ENCODE measurements at regions not wholly inside any gene's neighbourhood (a gene's known extent, or its start where the extent isn't known, plus 50 kb on each side); places are given as distances from the start of the nearest gene placed in this dataset.

DNA sequence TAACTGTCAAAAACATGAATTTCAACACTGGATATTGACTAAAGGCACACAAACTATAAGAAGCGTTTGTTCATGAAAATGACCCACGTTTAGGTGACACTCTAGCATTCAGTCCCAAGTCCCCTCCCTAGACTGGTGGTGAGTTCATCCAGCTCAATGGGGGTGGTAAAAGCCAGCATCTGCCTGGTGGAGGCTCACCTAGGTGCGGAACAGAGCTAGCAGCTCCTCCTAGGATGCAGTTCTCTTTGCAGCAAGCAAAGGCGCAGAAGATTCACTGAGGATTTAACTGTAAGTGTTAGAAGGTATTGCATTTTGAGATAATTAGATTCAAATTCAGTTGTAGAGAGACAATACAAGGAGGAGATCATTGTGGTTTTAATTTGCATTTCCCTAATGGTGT, 87.6 kb downstream of the VSTM2A start:
- H3K27me3 ChIP-seq (replicated peaks in 1 of 4; ENCODE audit: control extremely low read depth in 1 of 4, control insufficient read depth in 3 of 4, insufficient read depth in 4 of 4, low read length in 3 of 4) = no peaks in the 10 kb centered on the region
- no peaks in the 10 kb centered on the region for H4K20me1 ChIP-seq (ENCODE audit: control insufficient read depth, insufficient read depth, low read length, poor library complexity, severe bottlenecking)
- TF ChIP-seq, protein P1, sequence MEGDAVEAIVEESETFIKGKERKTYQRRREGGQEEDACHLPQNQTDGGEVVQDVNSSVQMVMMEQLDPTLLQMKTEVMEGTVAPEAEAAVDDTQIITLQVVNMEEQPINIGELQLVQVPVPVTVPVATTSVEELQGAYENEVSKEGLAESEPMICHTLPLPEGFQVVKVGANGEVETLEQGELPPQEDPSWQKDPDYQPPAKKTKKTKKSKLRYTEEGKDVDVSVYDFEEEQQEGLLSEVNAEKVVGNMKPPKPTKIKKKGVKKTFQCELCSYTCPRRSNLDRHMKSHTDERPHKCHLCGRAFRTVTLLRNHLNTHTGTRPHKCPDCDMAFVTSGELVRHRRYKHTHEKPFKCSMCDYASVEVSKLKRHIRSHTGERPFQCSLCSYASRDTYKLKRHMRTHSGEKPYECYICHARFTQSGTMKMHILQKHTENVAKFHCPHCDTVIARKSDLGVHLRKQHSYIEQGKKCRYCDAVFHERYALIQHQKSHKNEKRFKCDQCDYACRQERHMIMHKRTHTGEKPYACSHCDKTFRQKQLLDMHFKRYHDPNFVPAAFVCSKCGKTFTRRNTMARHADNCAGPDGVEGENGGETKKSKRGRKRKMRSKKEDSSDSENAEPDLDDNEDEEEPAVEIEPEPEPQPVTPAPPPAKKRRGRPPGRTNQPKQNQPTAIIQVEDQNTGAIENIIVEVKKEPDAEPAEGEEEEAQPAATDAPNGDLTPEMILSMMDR (IDR thresholded peaks at IDR 0.05) = no peak
- no peak for TF ChIP-seq EZH2 (IDR thresholded peaks at IDR 0.05; ENCODE audit: borderline replicate concordance, insufficient read depth, low read depth, low read length, poor library complexity, severe bottlenecking)
- H3K4me2 ChIP-seq (replicated peaks; ENCODE audit: low read depth, low read length, poor library complexity, severe bottlenecking) = no peak overlapping the region
- H3K4me3 ChIP-seq (ENCODE audit: control extremely low read depth in 1 of 5, extremely low read depth in 1 of 5, insufficient read depth in 1 of 5, low read depth in 2 of 5, low read length in 4 of 5) = no peak overlapping the region
- ChIA-PET CTCF (no interaction called here), POLR2A (no interaction called here)
- no peak overlapping the region for H2AFZ ChIP-seq (ENCODE audit: insufficient read depth, low read depth, low read length, poor library complexity, severe bottlenecking)
- no peak overlapping the region for H3K27ac ChIP-seq (ENCODE audit: low read length in 2 of 2)
- WGBS (ENCODE audit: insufficient coverage) = 89% methylated on average over 2 of the region's 4 CpGs
- ATAC-seq (ENCODE audit: low read depth) (no peak), DNase-seq (no peak)
- H3K27ac Mint-ChIP-seq = no peak overlapping the region
- peaks cover 0 to 6% (median 0%) of the 10 kb centered on the region in 3 donors for H3K9me3 ChIP-seq (ENCODE audit: control extremely low read depth in 1 of 3, control insufficient read depth in 2 of 3, insufficient read depth in 1 of 3, low read length in 2 of 3)
- no peak overlapping the region for H3K9ac ChIP-seq (ENCODE audit: low read length)
- no peaks in the 10 kb centered on the region for H3K27me3 Mint-ChIP-seq
- no peaks in the 10 kb centered on the region for H3K4me1 Mint-ChIP-seq
- H3K4me3 Mint-ChIP-seq = no peak overlapping the region
- H3K9me3 Mint-ChIP-seq (ENCODE audit: insufficient read depth) = peaks cover 7% of the 10 kb centered on the region
- H3K79me2 ChIP-seq (ENCODE audit: control insufficient read depth, insufficient read depth, low read length) = no peaks in the 10 kb centered on the region
- intact Hi-C loops (cut with micrococcal nuclease) = no loop called here
- no peaks in the 10 kb centered on the region for H3K36me3 ChIP-seq (replicated peaks in 1 of 2; ENCODE audit: control extremely low read depth in 1 of 2, control insufficient read depth in 1 of 2, extremely low read depth in 1 of 2, insufficient read depth in 2 of 2, low read length in 1 of 2)
- no peaks in the 10 kb centered on the region for H3K4me1 ChIP-seq (ENCODE audit: control insufficient read depth in 2 of 2, insufficient read depth in 2 of 2, low read length in 2 of 2)

- no peaks in the 10 kb centered on the region for H3K27me3 ChIP-seq (replicated peaks in 1 of 4; ENCODE audit: control extremely low read depth in 1 of 4, control insufficient read depth in 3 of 4, insufficient read depth in 4 of 4, low read length in 3 of 4)
- no peak overlapping the region for H3K4me2 ChIP-seq (replicated peaks; ENCODE audit: low read depth, low read length, poor library complexity, severe bottlenecking)
- WGBS (ENCODE audit: insufficient coverage) = 93% methylated on average over 3 of the region's 3 CpGs
- H3K36me3 ChIP-seq (replicated peaks in 1 of 2; ENCODE audit: control extremely low read depth in 1 of 2, control insufficient read depth in 1 of 2, extremely low read depth in 1 of 2, insufficient read depth in 2 of 2, low read length in 1 of 2) = no peaks in the 10 kb centered on the region
- H2AFZ ChIP-seq (ENCODE audit: insufficient read depth, low read depth, low read length, poor library complexity, severe bottlenecking) = no peak overlapping the region
- no peaks in the 10 kb centered on the region for H4K20me1 ChIP-seq (ENCODE audit: control insufficient read depth, insufficient read depth, low read length, poor library complexity, severe bottlenecking)
- no peaks in the 10 kb centered on the region for H3K27me3 Mint-ChIP-seq
- DNase-seq = no peak
- no peak overlapping the region for H3K4me3 Mint-ChIP-seq
- intact Hi-C loops (cut with micrococcal nuclease) = no loop called here
- TF ChIP-seq, protein P1 (IDR thresholded peaks at IDR 0.05) = no peak
- no peak for TF ChIP-seq EZH2 (IDR thresholded peaks at IDR 0.05; ENCODE audit: borderline replicate concordance, insufficient read depth, low read depth, low read length, poor library complexity, severe bottlenecking)
- ChIA-PET CTCF (no interaction called here), POLR2A (no interaction called here)
- peaks cover 0 to 11% (median 0%) of the 10 kb centered on the region in 3 donors for H3K9me3 ChIP-seq (ENCODE audit: control extremely low read depth in 1 of 3, control insufficient read depth in 2 of 3, insufficient read depth in 1 of 3, low read length in 2 of 3)
- no peak overlapping the region for H3K27ac ChIP-seq (ENCODE audit: low read length in 2 of 2)
- no peak overlapping the region for H3K4me3 ChIP-seq (ENCODE audit: control extremely low read depth in 1 of 5, extremely low read depth in 1 of 5, insufficient read depth in 1 of 5, low read depth in 2 of 5, low read length in 4 of 5)
- ATAC-seq (ENCODE audit: low read depth) = no peak
- no peaks in the 10 kb centered on the region for H3K79me2 ChIP-seq (ENCODE audit: control insufficient read depth, insufficient read depth, low read length)
- peaks cover 2% of the 10 kb centered on the region for H3K9me3 Mint-ChIP-seq (ENCODE audit: insufficient read depth)
- no peak overlapping the region for H3K9ac ChIP-seq (ENCODE audit: low read length)
- no peaks in the 10 kb centered on the region for H3K4me1 ChIP-seq (ENCODE audit: control insufficient read depth in 2 of 2, insufficient read depth in 2 of 2, low read length in 2 of 2)
- no peak overlapping the region for H3K27ac Mint-ChIP-seq
- no peaks in the 10 kb centered on the region for H3K4me1 Mint-ChIP-seq
Measured at GRCh38 chr7:54622696-54623309, 80.6 kb downstream of the VSTM2A start.
